ENCODE measurements at regions not wholly inside any gene's neighbourhood (a gene's known extent, or its start where the extent isn't known, plus 50 kb on each side); places are given as distances from the start of the nearest gene placed in this dataset.

DNA sequence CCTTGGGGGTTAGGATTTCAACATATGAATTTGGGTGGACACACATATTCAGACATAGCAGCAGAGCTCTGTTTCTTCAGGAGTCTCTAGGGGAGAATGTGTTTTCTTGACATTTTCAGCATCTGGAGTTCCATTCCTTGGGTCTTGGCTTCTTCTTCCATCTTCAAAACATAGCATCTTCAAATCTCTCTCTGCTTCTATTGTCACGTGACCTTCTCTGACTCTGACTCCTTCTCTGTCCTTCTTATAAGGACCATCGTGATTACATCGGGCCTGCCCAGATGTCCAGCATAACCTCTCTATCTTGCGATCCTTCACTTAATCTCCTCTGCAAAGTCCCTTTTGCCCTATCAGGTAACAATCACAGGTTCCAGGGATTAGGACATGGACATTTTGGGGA, 101.0 kb upstream of the CHD6 start:
- Histone ChIP-seq H3K9me3 (ENCODE audit: low read depth, low read length) (no peaks in the 10 kb centered on the region), H3K4me1 (ENCODE audit: insufficient read depth, low read length) (no peaks in the 10 kb centered on the region), H4K20me1 (ENCODE audit: insufficient read depth, low read length) (no peaks in the 10 kb centered on the region), H3K4me3 (ENCODE audit: insufficient read depth, low read length) (no peak overlapping the region), H3K79me2 (ENCODE audit: insufficient read depth, low read length) (no peaks in the 10 kb centered on the region), H3K27me3 (ENCODE audit: insufficient read depth, low read length) (no peaks in the 10 kb centered on the region), H3K36me3 (ENCODE audit: insufficient read depth, low read length) (no peaks in the 10 kb centered on the region), H3K4me2 (ENCODE audit: insufficient read depth, low read length) (no peak overlapping the region), H3K27ac (ENCODE audit: low read depth, low read length) (no peak overlapping the region), H2AFZ (ENCODE audit: low read length) (no peak overlapping the region)
- TF ChIP-seq, protein P1, sequence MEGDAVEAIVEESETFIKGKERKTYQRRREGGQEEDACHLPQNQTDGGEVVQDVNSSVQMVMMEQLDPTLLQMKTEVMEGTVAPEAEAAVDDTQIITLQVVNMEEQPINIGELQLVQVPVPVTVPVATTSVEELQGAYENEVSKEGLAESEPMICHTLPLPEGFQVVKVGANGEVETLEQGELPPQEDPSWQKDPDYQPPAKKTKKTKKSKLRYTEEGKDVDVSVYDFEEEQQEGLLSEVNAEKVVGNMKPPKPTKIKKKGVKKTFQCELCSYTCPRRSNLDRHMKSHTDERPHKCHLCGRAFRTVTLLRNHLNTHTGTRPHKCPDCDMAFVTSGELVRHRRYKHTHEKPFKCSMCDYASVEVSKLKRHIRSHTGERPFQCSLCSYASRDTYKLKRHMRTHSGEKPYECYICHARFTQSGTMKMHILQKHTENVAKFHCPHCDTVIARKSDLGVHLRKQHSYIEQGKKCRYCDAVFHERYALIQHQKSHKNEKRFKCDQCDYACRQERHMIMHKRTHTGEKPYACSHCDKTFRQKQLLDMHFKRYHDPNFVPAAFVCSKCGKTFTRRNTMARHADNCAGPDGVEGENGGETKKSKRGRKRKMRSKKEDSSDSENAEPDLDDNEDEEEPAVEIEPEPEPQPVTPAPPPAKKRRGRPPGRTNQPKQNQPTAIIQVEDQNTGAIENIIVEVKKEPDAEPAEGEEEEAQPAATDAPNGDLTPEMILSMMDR (IDR thresholded peaks at IDR 0.05; ENCODE audit: extremely low read depth, low read depth, low read length), result no peak
- no peak for DNase-seq (ENCODE audit: insufficient read length, low spot score, missing footprints)

DNA sequence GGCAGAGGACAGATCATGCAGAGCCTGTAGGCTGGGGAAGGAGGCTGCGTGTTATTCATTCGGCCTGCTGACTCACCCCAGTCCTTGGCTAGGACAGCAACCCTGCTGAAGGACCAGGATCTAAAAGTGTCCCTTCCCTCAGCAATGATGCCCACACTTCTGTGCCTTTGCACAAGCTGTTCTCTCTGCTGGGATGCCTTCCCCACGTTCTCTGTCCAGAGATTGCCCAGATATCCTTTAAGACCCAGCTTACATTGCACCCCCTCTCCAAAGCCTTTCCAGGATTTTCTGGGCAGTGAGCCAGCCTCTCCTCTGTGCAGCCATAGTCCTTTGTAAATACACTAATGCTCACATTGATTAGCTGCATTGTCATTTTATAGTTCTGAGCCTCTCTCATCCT, 99.3 kb upstream of the CHD6 start:
- TF ChIP-seq, protein P1 (IDR thresholded peaks at IDR 0.05; ENCODE audit: extremely low read depth, low read depth, low read length), result no peak
- Histone ChIP-seq H3K9me3 (ENCODE audit: low read depth, low read length) (no peaks in the 10 kb centered on the region), H4K20me1 (ENCODE audit: insufficient read depth, low read length) (no peaks in the 10 kb centered on the region), H3K36me3 (ENCODE audit: insufficient read depth, low read length) (no peaks in the 10 kb centered on the region), H3K79me2 (ENCODE audit: insufficient read depth, low read length) (no peaks in the 10 kb centered on the region), H3K27me3 (ENCODE audit: insufficient read depth, low read length) (no peaks in the 10 kb centered on the region), H3K4me2 (ENCODE audit: insufficient read depth, low read length) (no peak overlapping the region), H3K4me1 (ENCODE audit: insufficient read depth, low read length) (no peaks in the 10 kb centered on the region), H2AFZ (ENCODE audit: low read length) (no peak overlapping the region), H3K4me3 (ENCODE audit: insufficient read depth, low read length) (no peak overlapping the region), H3K27ac (ENCODE audit: low read depth, low read length) (no peak overlapping the region)
- DNase-seq (ENCODE audit: insufficient read length, low spot score, missing footprints), result no peak

DNA sequence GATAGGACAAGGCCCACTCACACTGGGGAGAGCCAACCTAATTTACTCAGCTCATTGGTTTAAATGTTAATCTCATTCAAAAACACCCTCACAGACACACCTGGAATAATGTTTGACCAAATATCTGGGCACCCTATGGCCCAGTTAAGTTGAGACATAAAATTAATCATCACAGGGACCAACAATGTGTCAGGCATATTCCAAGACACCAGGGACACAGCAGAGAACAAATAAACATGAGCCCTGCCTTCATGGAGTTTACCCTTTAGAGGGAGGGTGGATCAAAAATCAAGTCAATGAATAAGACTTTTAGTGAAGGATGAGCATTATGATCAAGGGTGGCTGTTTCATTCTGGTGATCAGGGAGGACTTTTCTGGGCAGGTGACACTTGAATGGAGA, 98.7 kb upstream of the CHD6 start:
- Histone ChIP-seq H3K79me2 (ENCODE audit: insufficient read depth, low read length) (no peaks in the 10 kb centered on the region), H2AFZ (ENCODE audit: low read length) (no peak overlapping the region), H3K4me1 (ENCODE audit: insufficient read depth, low read length) (no peaks in the 10 kb centered on the region), H4K20me1 (ENCODE audit: insufficient read depth, low read length) (no peaks in the 10 kb centered on the region), H3K27ac (ENCODE audit: low read depth, low read length) (no peak overlapping the region), H3K9me3 (ENCODE audit: low read depth, low read length) (no peaks in the 10 kb centered on the region), H3K4me2 (ENCODE audit: insufficient read depth, low read length) (no peak overlapping the region), H3K36me3 (ENCODE audit: insufficient read depth, low read length) (no peaks in the 10 kb centered on the region), H3K27me3 (ENCODE audit: insufficient read depth, low read length) (no peaks in the 10 kb centered on the region), H3K4me3 (ENCODE audit: insufficient read depth, low read length) (no peak overlapping the region)
- DNase-seq (ENCODE audit: insufficient read length, low spot score, missing footprints), result no peak
- TF ChIP-seq, protein P1 (IDR thresholded peaks at IDR 0.05; ENCODE audit: extremely low read depth, low read depth, low read length), result no peak

DNA sequence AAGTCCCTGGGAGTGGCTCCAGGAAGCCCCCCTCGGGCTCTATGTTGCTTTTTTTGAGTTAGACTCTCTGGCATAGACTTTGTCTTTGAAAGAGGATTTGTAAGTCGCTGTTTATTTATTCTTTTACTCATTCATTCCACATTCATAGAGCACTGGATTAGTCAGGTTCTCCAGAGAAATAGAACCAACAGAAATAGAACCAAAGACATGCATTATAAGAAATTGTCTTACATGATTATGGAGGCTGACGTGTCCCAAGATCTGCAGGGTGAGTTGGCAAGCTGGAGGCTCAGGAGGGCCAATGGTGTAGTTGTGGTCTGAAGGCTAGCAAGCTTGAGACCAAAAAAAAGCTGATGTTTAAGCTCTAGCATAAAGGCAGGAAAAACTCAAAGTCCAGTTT, 98.3 kb upstream of the CHD6 start:
- Histone ChIP-seq H3K27ac (ENCODE audit: low read depth, low read length) (no peak overlapping the region), H3K4me3 (ENCODE audit: insufficient read depth, low read length) (no peak overlapping the region), H3K79me2 (ENCODE audit: insufficient read depth, low read length) (no peaks in the 10 kb centered on the region), H3K9me3 (ENCODE audit: low read depth, low read length) (no peaks in the 10 kb centered on the region), H3K4me1 (ENCODE audit: insufficient read depth, low read length) (no peaks in the 10 kb centered on the region), H3K27me3 (ENCODE audit: insufficient read depth, low read length) (no peaks in the 10 kb centered on the region), H4K20me1 (ENCODE audit: insufficient read depth, low read length) (no peaks in the 10 kb centered on the region), H2AFZ (ENCODE audit: low read length) (no peak overlapping the region), H3K36me3 (ENCODE audit: insufficient read depth, low read length) (no peaks in the 10 kb centered on the region), H3K4me2 (ENCODE audit: insufficient read depth, low read length) (no peak overlapping the region)
- DNase-seq (ENCODE audit: insufficient read length, low spot score, missing footprints), result no peak
- TF ChIP-seq, protein P1 (IDR thresholded peaks at IDR 0.05; ENCODE audit: extremely low read depth, low read depth, low read length), result no peak
